Type B pancreatic cell (in vitro differentiated cells): ENCODE measurements at regions not wholly inside any gene's neighbourhood (a gene's known extent, or its start where the extent isn't known, plus 50 kb on each side); places are given as distances from the start of the nearest gene placed in this dataset.

ENCODE experiments used
- DNase-seq: peaks from one replicate; pipeline ENCODE4 v3.0.0; 2021; ENCODE audit warnings: mixed read lengths; ENCODE audit not compliant: unreplicated experiment; ENCODE audit errors: extremely low spot score
- H3K27ac Mint-ChIP-seq: 2 replicates; pipeline ENCODE4 v1.8.0; 2021; ENCODE audit warnings: mild to moderate bottlenecking, mixed read lengths
- H3K27me3 Mint-ChIP-seq: 2 replicates; pipeline ENCODE4 v1.8.0; 2021; ENCODE audit warnings: mixed read lengths
- H3K36me3 Mint-ChIP-seq: 2 replicates; pipeline ENCODE4 v1.8.0; 2021; ENCODE audit warnings: mixed read lengths
- H3K4me1 Mint-ChIP-seq: one replicate; pipeline ENCODE4 v1.8.0; 2021; ENCODE audit warnings: mixed read lengths; ENCODE audit not compliant: unreplicated experiment
- H3K4me3 Mint-ChIP-seq: 2 replicates; pipeline ENCODE4 v1.8.0; 2021; ENCODE audit warnings: mild to moderate bottlenecking, mixed read lengths
- H3K9me3 Mint-ChIP-seq: 2 replicates; pipeline ENCODE4 v1.8.0; 2021; ENCODE audit warnings: mixed read lengths
- TF ChIP-seq, protein P1 (sequence below): fragments of 200-600 bp; sonication (generic); conservative IDR thresholded peaks from 2 replicates; pipeline ENCODE4 v1.5.0; 2021; ENCODE audit warnings: antibody characterized with exemption, mild to moderate bottlenecking

DNA sequence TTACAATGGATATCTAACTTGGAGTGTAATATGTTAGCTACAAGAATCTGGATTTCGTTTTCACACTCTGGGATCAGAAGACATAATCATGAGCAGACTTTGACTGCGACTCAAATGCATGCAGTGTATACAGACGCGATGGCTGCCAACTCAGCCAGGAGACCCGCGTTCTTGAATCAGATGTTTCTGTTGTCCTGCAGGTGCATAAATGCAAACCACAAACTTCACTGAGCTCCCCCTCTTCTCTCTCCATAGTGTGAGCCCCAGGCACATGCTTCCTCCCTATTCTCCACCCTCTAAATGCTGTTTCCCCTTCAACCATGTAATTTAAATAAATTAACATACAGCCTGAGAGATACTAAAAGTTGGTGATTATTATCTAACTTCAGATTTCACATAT lies 347.9 kb downstream of the DCHS2 start:
- H3K36me3 Mint-ChIP-seq, result no peaks in the 10 kb centered on the region
- no peak overlapping the region for H3K27ac Mint-ChIP-seq
- no peak overlapping the region for H3K4me3 Mint-ChIP-seq
- no peaks in the 10 kb centered on the region for H3K9me3 Mint-ChIP-seq
- no peaks in the 10 kb centered on the region for H3K4me1 Mint-ChIP-seq
- H3K27me3 Mint-ChIP-seq, result no peaks in the 10 kb centered on the region
- no peak for DNase-seq
- TF ChIP-seq, protein P1, sequence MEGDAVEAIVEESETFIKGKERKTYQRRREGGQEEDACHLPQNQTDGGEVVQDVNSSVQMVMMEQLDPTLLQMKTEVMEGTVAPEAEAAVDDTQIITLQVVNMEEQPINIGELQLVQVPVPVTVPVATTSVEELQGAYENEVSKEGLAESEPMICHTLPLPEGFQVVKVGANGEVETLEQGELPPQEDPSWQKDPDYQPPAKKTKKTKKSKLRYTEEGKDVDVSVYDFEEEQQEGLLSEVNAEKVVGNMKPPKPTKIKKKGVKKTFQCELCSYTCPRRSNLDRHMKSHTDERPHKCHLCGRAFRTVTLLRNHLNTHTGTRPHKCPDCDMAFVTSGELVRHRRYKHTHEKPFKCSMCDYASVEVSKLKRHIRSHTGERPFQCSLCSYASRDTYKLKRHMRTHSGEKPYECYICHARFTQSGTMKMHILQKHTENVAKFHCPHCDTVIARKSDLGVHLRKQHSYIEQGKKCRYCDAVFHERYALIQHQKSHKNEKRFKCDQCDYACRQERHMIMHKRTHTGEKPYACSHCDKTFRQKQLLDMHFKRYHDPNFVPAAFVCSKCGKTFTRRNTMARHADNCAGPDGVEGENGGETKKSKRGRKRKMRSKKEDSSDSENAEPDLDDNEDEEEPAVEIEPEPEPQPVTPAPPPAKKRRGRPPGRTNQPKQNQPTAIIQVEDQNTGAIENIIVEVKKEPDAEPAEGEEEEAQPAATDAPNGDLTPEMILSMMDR, result no peak

DNA sequence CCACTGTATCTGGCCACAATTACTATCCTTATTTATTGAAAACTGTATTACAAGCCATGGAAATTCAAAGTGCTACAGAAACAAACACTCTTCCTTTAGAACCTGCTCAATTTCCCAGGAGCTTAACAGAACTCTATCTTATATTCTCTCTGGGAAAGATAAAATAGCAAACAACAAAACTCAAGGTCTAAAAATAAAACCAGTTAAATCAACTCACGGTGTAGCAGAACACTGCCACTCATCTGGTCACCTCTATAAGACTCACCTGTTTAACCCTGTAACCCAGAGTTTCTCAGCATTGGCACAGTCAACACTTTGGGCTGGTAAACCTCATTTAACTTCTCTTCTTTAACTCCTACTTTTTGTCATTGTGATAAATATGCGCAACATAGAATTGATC lies 348.9 kb downstream of the DCHS2 start:
- H3K27ac Mint-ChIP-seq, result no peak overlapping the region
- H3K4me3 Mint-ChIP-seq, result no peak overlapping the region
- TF ChIP-seq, protein P1, result no peak
- no peaks in the 10 kb centered on the region for H3K9me3 Mint-ChIP-seq
- no peak for DNase-seq
- H3K4me1 Mint-ChIP-seq, result no peaks in the 10 kb centered on the region
- H3K36me3 Mint-ChIP-seq, result no peaks in the 10 kb centered on the region
- no peaks in the 10 kb centered on the region for H3K27me3 Mint-ChIP-seq

DNA sequence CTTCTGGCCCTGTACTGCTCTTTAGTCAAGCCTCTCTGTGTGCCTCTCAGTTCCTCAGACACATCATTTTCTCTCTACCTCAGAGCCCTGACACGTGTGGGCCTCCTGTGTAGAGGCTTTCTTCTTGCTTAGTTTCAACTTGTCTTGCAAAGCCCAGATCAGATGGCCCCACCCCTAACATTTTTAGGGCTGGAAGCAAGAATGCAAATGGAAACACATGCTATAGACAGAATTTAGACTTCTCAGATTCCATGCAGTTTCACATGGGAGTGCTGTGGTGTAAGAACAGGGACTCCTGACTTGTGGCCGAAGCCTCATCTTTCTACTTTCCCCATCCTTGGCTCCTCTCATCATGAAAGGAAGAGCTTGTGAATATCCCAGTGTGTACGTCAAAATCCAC lies 350.7 kb downstream of the DCHS2 start:
- no peak for DNase-seq
- TF ChIP-seq, protein P1, result no peak
- Mint-ChIP-seq H3K27me3 (no peaks in the 10 kb centered on the region), H3K4me1 (no peaks in the 10 kb centered on the region), H3K36me3 (no peaks in the 10 kb centered on the region), H3K9me3 (no peaks in the 10 kb centered on the region), H3K4me3 (no peak overlapping the region), H3K27ac (no peak overlapping the region)

DNA sequence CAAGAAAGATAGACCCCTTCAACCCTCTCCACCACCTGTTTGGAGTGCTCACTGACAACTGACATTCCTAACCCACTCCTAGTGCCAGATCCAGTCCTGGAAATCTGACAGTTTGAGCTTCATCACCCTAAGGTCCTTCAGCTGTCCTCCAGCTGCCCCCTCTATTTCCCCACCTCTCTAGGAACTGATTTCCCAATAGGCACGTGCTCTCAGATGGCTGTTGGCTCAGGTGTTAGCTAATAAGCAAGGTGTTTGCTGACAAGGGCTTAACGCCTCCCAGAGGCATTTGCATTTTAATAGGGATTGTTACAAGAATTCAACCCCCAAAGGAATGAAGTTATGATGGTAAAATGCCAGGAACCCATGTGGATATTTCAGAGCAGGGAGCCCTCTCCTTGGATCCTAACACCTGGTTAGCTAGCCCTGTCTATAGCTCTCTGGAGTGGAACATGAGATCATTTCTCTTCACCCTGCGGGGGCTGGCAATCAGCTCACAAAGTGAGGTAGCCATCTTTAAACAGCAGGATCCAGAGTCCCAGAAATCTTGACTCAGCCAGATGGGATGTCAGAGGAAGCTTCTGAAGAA lies 348.5 kb upstream of the SFRP2 start:
- H3K27ac Mint-ChIP-seq, result no peak overlapping the region
- H3K4me1 Mint-ChIP-seq, result no peaks in the 10 kb centered on the region
- no peak for DNase-seq
- H3K4me3 Mint-ChIP-seq, result no peak overlapping the region
- H3K27me3 Mint-ChIP-seq, result no peaks in the 10 kb centered on the region
- H3K9me3 Mint-ChIP-seq, result no peaks in the 10 kb centered on the region
- TF ChIP-seq, protein P1, result no peak
- H3K36me3 Mint-ChIP-seq, result no peaks in the 10 kb centered on the region

DNA sequence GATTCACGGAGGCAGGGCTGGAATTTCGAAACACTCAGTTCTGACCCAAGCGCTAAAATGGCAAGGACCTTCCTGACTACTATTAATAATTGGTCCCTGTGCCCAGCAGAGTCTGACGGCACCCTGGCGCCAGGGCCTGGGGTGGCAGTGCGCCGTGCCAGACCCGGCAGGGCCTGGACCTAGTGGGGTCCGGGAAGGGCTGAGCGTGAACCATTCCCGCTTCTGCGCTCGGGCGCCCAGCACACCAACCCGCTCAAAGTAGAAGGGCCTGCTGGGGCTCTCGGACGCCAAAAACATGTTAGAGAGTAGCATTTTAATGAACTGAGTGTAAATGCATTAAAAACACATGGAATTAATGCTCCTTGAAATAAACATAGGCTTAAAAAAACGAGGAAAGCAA lies 346.7 kb upstream of the SFRP2 start:
- no peak overlapping the region for H3K27ac Mint-ChIP-seq
- TF ChIP-seq, protein P1, result no peak
- no peak for DNase-seq

DNA sequence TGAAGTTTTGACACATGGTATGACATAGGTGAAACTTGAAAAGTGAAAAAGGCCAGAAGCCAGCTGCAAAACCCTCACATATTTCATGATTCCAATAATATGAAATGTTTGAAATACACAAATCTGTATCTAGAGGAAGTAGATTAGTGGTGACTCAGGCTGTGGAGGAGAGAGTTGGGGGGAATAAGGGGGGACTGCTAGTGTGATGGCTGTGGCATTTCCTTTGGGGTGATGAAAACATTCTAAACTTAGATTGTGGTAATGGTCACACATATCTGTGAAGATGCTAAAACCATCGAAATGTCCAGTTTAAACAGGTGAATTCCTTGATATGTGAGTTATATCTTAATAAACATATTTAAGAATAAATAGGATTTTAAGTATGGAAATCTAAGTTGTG lies 343.5 kb upstream of the SFRP2 start:
- Mint-ChIP-seq H3K36me3 (no peaks in the 10 kb centered on the region), H3K27ac (no peak overlapping the region), H3K27me3 (no peaks in the 10 kb centered on the region), H3K4me1 (peaks cover 4% of the 10 kb centered on the region), H3K9me3 (peaks cover 6% of the 10 kb centered on the region), H3K4me3 (no peak overlapping the region)
- DNase-seq, result no peak
- TF ChIP-seq, protein P1, result no peak

More for the DNA sequence above, 346.7 kb upstream of the SFRP2 start:
- Mint-ChIP-seq H3K27me3 (no peaks in the 10 kb centered on the region), H3K4me1 (no peaks in the 10 kb centered on the region), H3K36me3 (no peaks in the 10 kb centered on the region), H3K9me3 (no peaks in the 10 kb centered on the region), H3K4me3 (no peak overlapping the region)
